Heart left ventricle (tissue), 16 donors: ENCODE measurements at regions not wholly inside any gene's neighbourhood (a gene's known extent, or its start where the extent isn't known, plus 50 kb on each side); places are given as distances from the start of the nearest gene placed in this dataset.

Source experiments
- ATAC-seq, 4 donors: fragments of 200-7000 bp; cut with Tn5 transposase; one replicate each; pipeline ENCODE4 v1.9.1; 2020 to 2022; ENCODE audit warnings: moderate library complexity in 4 of 4, mild to moderate bottlenecking in 3 of 4, moderate number of reproducible peaks in 1 of 4
- DNase-seq, 5 donors: peaks; one replicate each; pipeline ENCODE4 v3.0.0-alpha.2; 2020
- H3K27ac ChIP-seq, 12 donors: fragments of 200-600 bp; sonication (generic) in 4 of 12; one replicate each; pipeline versions ENCODE4 v1.5.0 to v1.8.0; 2016 to 2022; ENCODE audit warnings: mild to moderate bottlenecking in 2 of 12
- H3K27me3 ChIP-seq, 9 donors: fragments of 200-600 bp; sonication (generic) in 2 of 9; one replicate each; pipeline versions ENCODE4 v1.5.1 to v1.8.0; 2016 to 2022; ENCODE audit warnings: mild to moderate bottlenecking in 3 of 9
- H3K36me3 ChIP-seq, 9 donors: fragments of 200-600 bp; sonication (generic) in 2 of 9; one replicate each; pipeline versions ENCODE4 v1.5.0 to v1.8.0; 2018 to 2022; ENCODE audit warnings: mild to moderate bottlenecking in 2 of 9
- H3K4me1 ChIP-seq, 12 donors: fragments of 200-600 bp; sonication (generic) in 4 of 12; one replicate each; pipeline versions ENCODE4 v1.5.0 to v1.8.0; 2016 to 2022; ENCODE audit warnings: mild to moderate bottlenecking in 3 of 12
- H3K4me3 ChIP-seq, 12 donors: fragments of 200-600 bp; sonication (generic) in 4 of 12; one replicate each; pipeline versions ENCODE4 v1.5.0 to v1.8.0; 2017 to 2022; ENCODE audit warnings: mild to moderate bottlenecking in 9 of 12, moderate library complexity in 4 of 12
- H3K9me3 ChIP-seq, 12 donors: fragments of 200-600 bp; sonication (generic) in 4 of 12; one replicate each; pipeline versions ENCODE4 v1.5.0 to v1.8.0; 2016 to 2022; ENCODE audit warnings: mild to moderate bottlenecking in 1 of 12
- CTCF ChIP-seq, 12 donors: fragments of 200-600 bp; sonication (generic) in 4 of 12; IDR thresholded peaks; one replicate each; pipeline versions ENCODE4 v1.5.0 to v1.8.0; 2018 to 2022; ENCODE audit warnings: antibody characterized with exemption in 12 of 12, mild to moderate bottlenecking in 5 of 12
- POLR2A ChIP-seq, 2 donors: fragments of 450-650 bp; IDR thresholded peaks; one replicate each; pipeline ENCODE4 v1.6.1; 2017; ENCODE audit warnings: antibody characterized with exemption in 2 of 2, mild to moderate bottlenecking in 2 of 2, moderate library complexity in 2 of 2
- WGBS, 4 donors: extraction: QIAGEN DNeasy Blood & Tissue Kit in 2 of 4; methylation state at CpG; one replicate each; pipeline versions ENCODE4 v1.1.5 to v1.1.7; 2013 to 2018; 5-methylcytosine and 5-hydroxymethylcytosine counted together
- intact Hi-C, 10 donors: fragments of 100-400 bp; cut with DNase I; formaldehyde crosslinking; loops; one replicate each; pipeline versions ENCODE4 v1.11.1 to v1.14.2; 2022
- donor health status: ischemic (EF 13 %, LVEDD 7.1; RV severe dilation, severe dysfunction).
- donor health status: healthy with polysubstance abuse.
- donor health status: DM: no; HTN: yes; CAD: no.
- donor health status: DM: no; HTN: no; CAD: no.
- donor health status: ischemic (EF 25% LVEDD 6.9; RV normal size, moderate dysfunction).
- donor health status: ischemic (EF 25% LVEDD 5.7; RV mildly dilated, moderate dysfunction).
- donor health status: healthy.
- donor health status: DM: yes; HTN: yes; CAD: no.
- donor health status: ischemic (EF 35%, LVEDD 5.7; RV mildly dilated, moderate dysfunction).
- donor health status: nonischemic (EF 11% LVEDD 7.7; RV severe dilation, severe dysfunction).
- donor health status: DM: yes; HTN: yes; CAD: no.
- donor health status: PGD.
- donor health status: ischemic (EF 29% LVEDD 5.4; RV normal size, mild dysfunction).
- donor health status: nonischemic (EF 23%, LVEDD 6.1; RV moderate dilation, normal function).

GRCh38 chr1:224867715-224868114, 61.8 kb upstream of the DNAH14 start:
- intact Hi-C loops, result no loop called here
- ATAC-seq, result no peak
- no peak for DNase-seq
- no peaks in the 10 kb centered on the region for H3K36me3 ChIP-seq
- peaks cover 0 to 26% (median 0%) of the 10 kb centered on the region in 12 donors for H3K9me3 ChIP-seq
- TF ChIP-seq POLR2A (IDR thresholded peaks at IDR 0.05) (no peak), CTCF (IDR thresholded peaks at IDR 0.05) (no peak)
- no peak overlapping the region for H3K27ac ChIP-seq
- H3K4me1 ChIP-seq, result no peaks in the 10 kb centered on the region
- H3K27me3 ChIP-seq, result peaks cover 0 to 14% (median 0%) of the 10 kb centered on the region in 9 donors
- no peak overlapping the region for H3K4me3 ChIP-seq

- 52 to 63% (median 57%) methylated on average over 4 of the region's 4 CpGs for WGBS, 4 donors
- Histone ChIP-seq H3K27ac (no peak overlapping the region), H3K9me3 (peaks cover 0 to 4% (median 0%) of the 10 kb centered on the region in 12 donors), H3K36me3 (no peaks in the 10 kb centered on the region), H3K4me3 (no peak overlapping the region), H3K4me1 (no peaks in the 10 kb centered on the region), H3K27me3 (peaks cover 0 to 31% (median 0%) of the 10 kb centered on the region in 9 donors)
- DNase-seq (no peak), ATAC-seq (no peak)
- TF ChIP-seq CTCF (IDR thresholded peaks at IDR 0.05) (no peak), POLR2A (IDR thresholded peaks at IDR 0.05) (no peak)
- intact Hi-C loops, result no loop called here
These were observed 56.5 kb upstream of the DNAH14 start for GRCh38 chr1:224872832-224873433.

- intact Hi-C loops, result no loop called here
- 45 to 55% (median 51%) methylated on average over 3 of the region's 3 CpGs for WGBS, 4 donors
- Histone ChIP-seq H3K9me3 (peaks cover 0 to 4% (median 0%) of the 10 kb centered on the region in 12 donors), H3K27me3 (peaks cover 0 to 37% (median 0%) of the 10 kb centered on the region in 9 donors), H3K27ac (no peak overlapping the region), H3K36me3 (no peaks in the 10 kb centered on the region), H3K4me3 (no peak overlapping the region), H3K4me1 (no peaks in the 10 kb centered on the region)
- TF ChIP-seq CTCF (IDR thresholded peaks at IDR 0.05), result no peak
- TF ChIP-seq POLR2A (IDR thresholded peaks at IDR 0.05), result no peak
- ATAC-seq (no peak), DNase-seq (no peak)
These were observed 55.8 kb upstream of the DNAH14 start for GRCh38 chr1:224873434-224874369.

- WGBS, 4 donors, result 51 to 69% (median 60%) methylated on average over 7 of the region's 7 CpGs
- no peak for ATAC-seq
- H3K4me3 ChIP-seq, result no peak overlapping the region
- DNase-seq, result no peak
- intact Hi-C loops, result no loop called here
- H3K27ac ChIP-seq, result no peak overlapping the region
- H3K27me3 ChIP-seq, result peaks cover 0 to 39% (median 0%) of the 10 kb centered on the region in 9 donors
- no peaks in the 10 kb centered on the region for H3K9me3 ChIP-seq
- H3K36me3 ChIP-seq, result no peaks in the 10 kb centered on the region
- H3K4me1 ChIP-seq, result no peaks in the 10 kb centered on the region
- TF ChIP-seq POLR2A (IDR thresholded peaks at IDR 0.05) (no peak), CTCF (IDR thresholded peaks at IDR 0.05) (no peak)
These were observed 54.7 kb upstream of the DNAH14 start for GRCh38 chr1:224874775-224875174.
